PC-9 (cell line): ENCODE measurements at regions not wholly inside any gene's neighbourhood (a gene's known extent, or its start where the extent isn't known, plus 50 kb on each side); places are given as distances from the start of the nearest gene placed in this dataset.

Experiments used
- BruUV-seq: library from RNA; stranded (reverse); fragments of 400-500 nt; replicated peaks from 2 replicates; lab custom pipeline; 2021; lab: Mats Ljungman, UMichigan
- CTCF ChIA-PET: fragments of 300-600 bp; sonication (Branson Sonifier 250); formaldehyde crosslinking; loops from one replicate; lab custom pipeline; 2022; ENCODE audit warnings: antibody characterized with exemption; lab: Charles Lee
- POLR2A ChIA-PET: fragments of 300-600 bp; sonication (Branson Sonifier 250); formaldehyde crosslinking; loops from one replicate; lab custom pipeline; 2022; ENCODE audit warnings: antibody characterized with exemption; ENCODE audit not compliant: unreplicated experiment; lab: Charles Lee
- DNase-seq, 2 experiments: peaks; one replicate each; pipeline versions ENCODE4 v3.0.0 to v3.0.0-alpha.2; 2015 to 2022; ENCODE audit warnings: mixed read lengths in 1 of 2
- H2AFZ ChIP-seq: fragments of 200-600 bp; sonication (generic); 2 replicates; pipeline ENCODE4 v1.8.1; 2017; ENCODE audit warnings: antibody characterized with exemption
- H3F3A ChIP-seq: fragments of 200-600 bp; sonication (generic); 2 replicates; pipeline ENCODE4 v1.8.1; 2017; ENCODE audit warnings: antibody characterized with exemption, mild to moderate bottlenecking, low read depth; ENCODE audit not compliant: insufficient read depth
- H3K27ac ChIP-seq: fragments of 200-600 bp; sonication (generic); 2 replicates; pipeline ENCODE4 v1.6.1; 2016; ENCODE audit warnings: mixed run types
- H3K27me3 ChIP-seq: fragments of 200-600 bp; sonication (generic); 2 replicates; pipeline ENCODE4 v1.6.1; 2016; ENCODE audit warnings: low read depth, mixed run types; ENCODE audit not compliant: insufficient read depth
- H3K36me3 ChIP-seq: fragments of 200-600 bp; sonication (generic); 2 replicates; pipeline ENCODE4 v1.6.1; 2016; ENCODE audit warnings: low read depth, mixed run types
- H3K4me1 ChIP-seq: fragments of 200-600 bp; sonication (generic); replicated peaks from 2 replicates; pipeline ENCODE4 v1.6.1; 2016; ENCODE audit warnings: mixed run types; ENCODE audit not compliant: insufficient read depth
- H3K4me2 ChIP-seq: fragments of 200-600 bp; sonication (generic); 2 replicates; pipeline ENCODE4 v1.6.1; 2017; ENCODE audit warnings: mixed run types
- H3K4me3 ChIP-seq: fragments of 200-600 bp; sonication (generic); 2 replicates; pipeline ENCODE4 v1.6.1; 2016; ENCODE audit warnings: mixed run types
- H3K79me2 ChIP-seq: fragments of 200-600 bp; sonication (generic); 2 replicates; pipeline ENCODE4 v1.6.1; 2017; ENCODE audit warnings: low read depth, mixed run types
- H3K9me2 ChIP-seq: fragments of 200-600 bp; sonication (generic); 2 replicates; pipeline ENCODE4 v1.8.1; 2017; ENCODE audit warnings: mild to moderate bottlenecking; ENCODE audit not compliant: insufficient read depth
- H3K9me3 ChIP-seq: fragments of 200-600 bp; sonication (generic); 2 replicates; pipeline ENCODE4 v1.8.1; 2016; ENCODE audit warnings: low read depth; ENCODE audit not compliant: insufficient read depth
- H4K20me1 ChIP-seq: fragments of 200-600 bp; sonication (generic); 2 replicates; pipeline ENCODE4 v1.8.1; 2017; ENCODE audit not compliant: insufficient read depth
- EZH2 ChIP-seq: fragments of 200-600 bp; sonication (generic); IDR thresholded peaks from 2 replicates; pipeline ENCODE4 v1.8.0; 2017; ENCODE audit warnings: antibody characterized with exemption, low read depth
- intact Hi-C: fragments of 100-400 bp; cut with micrococcal nuclease; formaldehyde crosslinking; loops from one replicate; pipeline ENCODE4 v1.10.0; 2022; ENCODE audit not compliant: unreplicated experiment
- TF ChIP-seq, protein P1 (sequence below): fragments of 200-600 bp; sonication (generic); conservative IDR thresholded peaks from 2 replicates; pipeline ENCODE4 v1.6.1; 2017; ENCODE audit warnings: mixed run types, antibody characterized with exemption, mild to moderate bottlenecking, moderate library complexity

DNA sequence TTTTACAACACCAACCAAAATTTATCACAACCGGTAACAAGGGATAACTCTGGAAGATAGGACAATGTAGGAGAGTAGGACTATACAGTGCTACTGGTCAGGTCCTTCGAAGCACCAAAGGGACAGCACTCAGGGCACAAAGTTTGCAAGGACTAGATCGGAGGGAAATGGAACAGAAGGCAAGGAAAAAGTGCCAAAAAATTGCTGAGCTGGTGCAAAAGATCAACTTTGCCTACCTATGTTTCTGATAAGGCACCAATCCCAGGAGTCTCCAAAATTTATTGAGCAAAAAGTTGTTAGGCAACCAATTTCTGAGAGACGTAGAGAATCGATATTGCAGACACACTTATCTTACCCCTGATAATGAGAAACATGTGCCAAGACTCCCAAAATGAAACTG, 160.0 kb upstream of the PLEKHA5 start:
- POLR2A ChIA-PET, result no interaction called here
- BruUV-seq, result no TSS peak
- Histone ChIP-seq H3K27ac (no peak overlapping the region), H3K4me3 (no peak overlapping the region), H3F3A (no peaks in the 10 kb centered on the region), H3K27me3 (no peaks in the 10 kb centered on the region), H3K9me3 (no peaks in the 10 kb centered on the region), H3K9me2 (no peaks in the 10 kb centered on the region), H2AFZ (no peak overlapping the region; the same call in 1 of the 2 replicates), H4K20me1 (no peaks in the 10 kb centered on the region), H3K79me2 (no peaks in the 10 kb centered on the region), H3K4me2 (no peak overlapping the region), H3K4me1 (peaks cover 6% of the 10 kb centered on the region; the same call in 1 of the 2 replicates), H3K36me3 (no peaks in the 10 kb centered on the region)
- no peak for DNase-seq
- CTCF ChIA-PET, result no interaction called here
- intact Hi-C loops, result no loop called here
- TF ChIP-seq, protein P1, sequence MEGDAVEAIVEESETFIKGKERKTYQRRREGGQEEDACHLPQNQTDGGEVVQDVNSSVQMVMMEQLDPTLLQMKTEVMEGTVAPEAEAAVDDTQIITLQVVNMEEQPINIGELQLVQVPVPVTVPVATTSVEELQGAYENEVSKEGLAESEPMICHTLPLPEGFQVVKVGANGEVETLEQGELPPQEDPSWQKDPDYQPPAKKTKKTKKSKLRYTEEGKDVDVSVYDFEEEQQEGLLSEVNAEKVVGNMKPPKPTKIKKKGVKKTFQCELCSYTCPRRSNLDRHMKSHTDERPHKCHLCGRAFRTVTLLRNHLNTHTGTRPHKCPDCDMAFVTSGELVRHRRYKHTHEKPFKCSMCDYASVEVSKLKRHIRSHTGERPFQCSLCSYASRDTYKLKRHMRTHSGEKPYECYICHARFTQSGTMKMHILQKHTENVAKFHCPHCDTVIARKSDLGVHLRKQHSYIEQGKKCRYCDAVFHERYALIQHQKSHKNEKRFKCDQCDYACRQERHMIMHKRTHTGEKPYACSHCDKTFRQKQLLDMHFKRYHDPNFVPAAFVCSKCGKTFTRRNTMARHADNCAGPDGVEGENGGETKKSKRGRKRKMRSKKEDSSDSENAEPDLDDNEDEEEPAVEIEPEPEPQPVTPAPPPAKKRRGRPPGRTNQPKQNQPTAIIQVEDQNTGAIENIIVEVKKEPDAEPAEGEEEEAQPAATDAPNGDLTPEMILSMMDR, result no peak
- no peak for TF ChIP-seq EZH2

DNA sequence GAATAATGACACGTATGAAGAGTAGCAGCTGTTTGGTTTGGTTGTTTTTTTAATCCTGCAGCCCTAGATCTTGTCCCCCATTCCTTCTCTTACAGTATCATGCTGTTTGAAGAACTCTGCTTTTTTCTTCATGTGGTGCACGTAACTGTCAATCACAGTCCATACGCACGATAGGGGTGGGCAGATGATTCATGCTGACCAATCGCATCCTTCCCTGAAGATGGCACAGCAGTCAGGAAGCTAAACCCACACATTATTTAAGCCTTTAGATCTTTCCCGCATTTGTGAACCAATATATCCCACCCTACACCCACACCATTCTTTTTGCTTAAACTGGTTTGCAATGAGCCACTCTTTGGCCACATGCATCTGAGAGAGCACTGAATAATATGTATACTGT, 158.9 kb upstream of the PLEKHA5 start:
- POLR2A ChIA-PET, result no interaction called here
- no peak for TF ChIP-seq EZH2
- TF ChIP-seq, protein P1, result no peak
- H3K4me2 ChIP-seq, result no peak overlapping the region
- no TSS peak for BruUV-seq
- H3K4me3 ChIP-seq, result no peak overlapping the region
- CTCF ChIA-PET, result no interaction called here
- no peaks in the 10 kb centered on the region for H3K36me3 ChIP-seq
- no peaks in the 10 kb centered on the region for H3K27me3 ChIP-seq
- no peak overlapping the region for H3K27ac ChIP-seq
- H4K20me1 ChIP-seq, result no peaks in the 10 kb centered on the region
- intact Hi-C loops, result no loop called here
- no peaks in the 10 kb centered on the region for H3K9me3 ChIP-seq
- no peaks in the 10 kb centered on the region for H3K79me2 ChIP-seq
- no peaks in the 10 kb centered on the region for H3F3A ChIP-seq
- H3K9me2 ChIP-seq, result no peaks in the 10 kb centered on the region
- no peaks in the 10 kb centered on the region for H3K4me1 ChIP-seq
- H2AFZ ChIP-seq, result no peak overlapping the region
- DNase-seq, result no peak

DNA sequence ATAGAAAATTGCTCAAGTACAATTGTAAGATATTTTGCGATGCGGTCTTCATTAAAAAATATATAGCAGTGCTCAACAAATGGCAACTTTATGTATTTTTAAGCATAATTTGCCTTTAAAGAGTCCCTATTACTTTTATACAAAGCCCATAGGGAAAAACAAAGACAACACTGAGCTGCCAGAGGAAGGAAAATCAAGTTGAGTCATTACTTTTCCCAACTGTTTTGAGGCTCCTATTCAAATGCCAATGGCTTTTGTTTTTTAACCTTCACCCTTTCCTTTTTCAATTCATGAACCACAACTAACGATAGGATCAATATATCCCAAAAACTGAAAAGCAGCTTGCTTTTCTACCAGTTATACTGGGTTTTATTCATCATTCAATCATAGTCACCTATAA, 157.6 kb upstream of the PLEKHA5 start:
- DNase-seq, result no peak
- H3K4me1 ChIP-seq, result no peaks in the 10 kb centered on the region
- H3K79me2 ChIP-seq, result no peaks in the 10 kb centered on the region
- H3K9me2 ChIP-seq, result no peaks in the 10 kb centered on the region
- intact Hi-C loops, result no loop called here
- ChIA-PET POLR2A (no interaction called here), CTCF (no interaction called here)
- no peaks in the 10 kb centered on the region for H3F3A ChIP-seq
- H3K4me3 ChIP-seq, result no peak overlapping the region
- no peaks in the 10 kb centered on the region for H4K20me1 ChIP-seq
- H3K9me3 ChIP-seq, result no peaks in the 10 kb centered on the region
- H2AFZ ChIP-seq, result no peak overlapping the region
- no TSS peak for BruUV-seq
- no peak overlapping the region for H3K4me2 ChIP-seq
- H3K27ac ChIP-seq, result no peak overlapping the region
- no peaks in the 10 kb centered on the region for H3K36me3 ChIP-seq
- no peak for TF ChIP-seq EZH2
- TF ChIP-seq, protein P1, result no peak
- no peaks in the 10 kb centered on the region for H3K27me3 ChIP-seq
